Stimulated activated CD8-positive, alpha-beta memory T cell treated with anti-CD3 and anti-CD28 coated beads, Interleukin-7, amount 100 ng/mL, for 24 hours (primary cell): ENCODE measurements at regions not wholly inside any gene's neighbourhood (a gene's known extent, or its start where the extent isn't known, plus 50 kb on each side); places are given as distances from the start of the nearest gene placed in this dataset.
"Not testable (repeated sequence)": the region's sequence is repeated elsewhere in the genome, so short reads cannot be mapped to it uniquely, and the experiment has no call there.

Source experiments
- DNase-seq: peaks from one replicate; pipeline ENCODE4 v3.0.0-alpha.2; 2020; ENCODE audit warnings: low read depth

- DNase-seq, result no peak
Observed at GRCh38 chr5:162990856-162991497, 446.4 kb upstream of the CCNG1 start.

GRCh38 chr5:162995568-162995967 lies 441.8 kb upstream of the CCNG1 start:
- no peak for DNase-seq

DNA sequence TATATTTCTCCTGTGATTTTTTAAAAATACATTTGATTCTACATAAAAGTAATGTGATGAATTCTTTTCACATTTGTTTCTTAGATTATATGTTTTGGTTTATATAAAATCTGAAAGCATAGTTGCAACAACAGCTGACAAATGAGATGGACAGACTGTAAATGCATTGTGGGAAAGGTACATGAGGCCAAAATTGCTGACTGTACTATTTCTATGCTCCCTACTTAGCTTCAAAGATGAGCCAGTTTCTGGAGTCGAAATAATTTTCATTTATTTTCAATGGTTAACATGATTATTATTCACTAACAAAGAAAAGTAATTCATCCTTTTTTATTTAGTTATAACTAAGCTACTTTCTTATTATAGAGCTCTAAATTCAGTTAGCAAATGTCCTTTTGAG lies 441.3 kb upstream of the CCNG1 start:
- no peak for DNase-seq

GRCh38 chr5:163005949-163006348 lies 431.4 kb upstream of the CCNG1 start:
- DNase-seq, result no peak

- DNase-seq, result no peak
Observed at GRCh38 chr5:163022582-163023128, 414.7 kb upstream of the CCNG1 start.

DNA sequence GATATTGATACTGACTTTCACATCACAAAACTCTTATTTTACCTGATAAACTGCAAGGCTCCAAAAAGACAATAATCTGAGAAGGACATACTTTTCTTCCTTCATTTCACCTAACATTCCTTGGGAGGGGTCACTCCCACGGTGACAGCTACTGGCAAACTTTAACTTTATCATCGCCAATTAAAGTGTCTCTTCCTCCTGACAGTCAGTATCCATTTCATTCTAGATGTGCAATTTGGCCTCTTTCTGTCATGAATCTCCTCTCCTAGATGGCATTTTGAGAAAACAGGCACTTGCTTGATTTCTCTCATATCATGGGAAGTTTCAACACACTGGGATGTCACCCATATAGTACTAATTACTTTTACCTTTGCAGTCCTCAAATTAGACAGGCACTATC lies 413.5 kb upstream of the CCNG1 start:
- no peak for DNase-seq

DNA sequence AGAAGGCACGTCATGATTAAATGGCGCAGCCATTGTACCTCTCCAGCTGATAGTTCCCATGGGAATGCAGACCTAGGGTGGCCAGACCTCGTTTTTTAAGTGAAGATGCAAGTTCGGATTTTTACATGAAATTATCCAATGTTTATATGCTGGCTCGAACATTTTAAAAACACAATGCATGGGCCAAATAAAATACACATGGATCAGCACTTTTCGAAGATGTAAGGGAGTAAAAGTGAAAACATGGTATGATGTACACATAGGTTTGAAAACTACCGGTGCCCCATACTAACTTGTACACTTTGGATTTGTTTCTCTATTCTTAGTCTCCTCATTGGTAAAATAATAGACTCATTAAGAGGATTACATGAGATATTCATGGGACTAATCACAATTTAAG lies 412.5 kb upstream of the CCNG1 start:
- DNase-seq, result no peak

DNA sequence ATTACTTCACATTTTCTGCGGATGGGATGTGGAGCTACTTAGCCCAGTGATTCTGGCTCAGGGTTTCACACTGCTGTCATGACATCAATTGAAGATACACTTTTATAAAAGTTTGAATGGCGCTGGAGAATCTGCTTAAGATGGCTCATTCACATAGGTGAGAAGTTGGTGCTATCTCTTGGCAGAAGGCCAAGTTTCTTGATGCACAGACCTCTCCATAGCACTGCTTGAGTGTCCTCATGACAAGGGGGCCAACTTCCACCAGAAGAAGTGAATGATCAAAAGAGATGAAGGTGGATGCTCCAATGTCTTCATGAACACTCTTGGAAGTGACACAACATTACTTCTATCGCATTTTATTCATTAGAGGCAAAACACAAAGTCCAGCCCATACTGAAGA lies 403.7 kb upstream of the CCNG1 start:
- DNase-seq, result no peak

- DNase-seq, result no peak
Observed at GRCh38 chr5:163041254-163041653, 396.1 kb upstream of the CCNG1 start.

- no peak for DNase-seq
Observed at GRCh38 chr5:163079618-163080017, 357.8 kb upstream of the CCNG1 start.

GRCh38 chr5:163089230-163089629 lies 348.2 kb upstream of the CCNG1 start:
- DNase-seq, result no peak

- DNase-seq, result no peak
Observed at GRCh38 chr5:163089926-163090325, 347.5 kb upstream of the CCNG1 start.

DNA sequence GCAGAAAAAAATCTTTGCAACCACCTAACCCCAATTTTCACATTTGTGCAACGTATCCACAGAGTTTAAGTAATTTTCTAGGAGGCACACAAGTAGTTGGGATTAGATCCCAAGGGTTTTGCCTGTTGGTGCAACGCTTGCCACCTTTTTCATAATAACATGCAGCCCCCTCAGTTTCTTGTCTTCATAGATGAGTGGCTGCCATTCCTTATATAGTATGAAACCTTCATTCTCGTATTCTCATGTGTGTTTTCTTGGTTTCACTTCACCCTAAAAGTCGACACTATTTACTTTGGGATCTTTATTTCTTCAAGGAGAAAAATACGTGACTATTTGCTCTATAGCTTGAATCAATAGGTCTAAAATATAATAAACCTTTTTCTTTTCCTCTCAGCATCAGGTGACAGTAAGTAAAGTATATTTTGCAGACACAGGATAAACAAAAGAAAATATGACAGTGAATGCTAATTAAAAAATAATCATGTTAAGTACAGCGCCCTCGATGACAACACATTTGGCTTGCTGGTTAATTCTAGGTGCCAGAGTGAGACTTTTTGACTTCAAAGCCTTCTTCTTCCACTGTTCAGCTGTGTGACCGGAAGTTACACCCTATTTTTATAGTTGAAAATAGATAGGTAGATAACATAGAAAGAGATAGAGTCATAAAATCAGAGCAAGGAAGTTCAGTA lies 342.8 kb upstream of the CCNG1 start:
- no peak for DNase-seq

DNA sequence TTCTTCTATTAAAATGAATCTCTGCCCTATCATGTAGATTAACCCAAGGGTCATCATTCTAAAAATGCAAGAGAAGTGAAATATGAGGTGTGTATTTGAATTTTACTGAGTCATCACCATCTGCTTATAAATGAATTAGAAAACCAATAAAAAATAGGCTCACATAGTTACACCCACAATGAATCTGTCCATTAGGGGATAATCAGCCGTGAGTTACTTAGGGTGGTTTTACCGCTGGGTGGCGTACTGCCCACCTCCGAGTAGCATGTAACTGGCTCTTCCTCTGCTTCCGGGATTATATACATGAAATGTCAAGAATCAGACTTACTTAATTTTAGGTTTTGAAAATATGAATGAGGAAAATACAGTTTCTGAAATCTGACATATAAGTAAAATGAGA lies 332.9 kb upstream of the CCNG1 start:
- no peak for DNase-seq

DNA sequence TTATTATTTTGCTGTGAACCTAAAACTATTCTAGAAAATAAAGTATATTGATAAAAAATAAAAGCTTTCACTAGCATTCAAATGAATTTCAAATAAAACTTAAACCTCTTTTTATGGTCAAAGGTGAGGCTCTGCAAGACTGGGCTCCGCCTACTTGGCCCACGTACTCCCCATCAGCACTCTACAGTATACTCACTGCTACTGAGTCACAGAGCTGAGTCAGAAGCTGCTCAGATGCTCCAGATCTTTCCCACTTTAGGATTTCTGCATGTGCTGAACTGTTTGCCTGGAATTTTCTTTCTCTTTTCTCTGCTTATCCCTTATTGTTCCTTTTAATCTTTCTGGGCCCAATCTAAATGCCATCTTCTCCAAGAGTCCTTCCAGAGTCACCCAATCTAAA lies 331.9 kb upstream of the CCNG1 start:
- no peak for DNase-seq

GRCh38 chr5:163106098-163106497 lies 331.3 kb upstream of the CCNG1 start:
- DNase-seq, result no peak

GRCh38 chr5:163108351-163108750 lies 329.0 kb upstream of the CCNG1 start:
- DNase-seq, result no peak

GRCh38 chr5:163115011-163115410 lies 322.4 kb upstream of the CCNG1 start:
- DNase-seq, result no peak

- DNase-seq, result not testable (repeated sequence)
Observed at GRCh38 chr5:163116618-163117017, 320.8 kb upstream of the CCNG1 start.

- no peak for DNase-seq
Observed at GRCh38 chr5:163134061-163134460, 303.3 kb upstream of the CCNG1 start.

DNA sequence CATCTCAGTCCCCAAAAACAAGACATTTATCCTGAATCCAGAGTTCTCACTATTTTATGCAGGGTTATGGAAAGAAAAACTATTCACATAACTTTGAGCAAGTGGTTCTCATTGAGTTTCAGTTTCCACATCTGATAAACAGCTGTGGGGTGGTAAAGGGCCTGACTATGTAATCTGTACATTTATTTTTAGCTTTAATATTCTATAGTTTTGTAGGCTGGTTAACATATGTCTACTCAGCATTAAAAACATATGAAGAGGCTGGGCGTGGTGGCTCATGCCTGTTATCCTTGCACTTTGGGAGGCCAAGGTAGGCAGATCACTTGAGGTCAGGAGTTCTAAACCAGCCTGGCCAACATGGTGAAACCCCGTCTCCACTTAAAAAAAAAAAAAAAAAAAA lies 301.5 kb upstream of the CCNG1 start:
- no peak for DNase-seq

- no peak for DNase-seq
Observed at GRCh38 chr5:163161512-163161911, 275.9 kb upstream of the CCNG1 start.

DNA sequence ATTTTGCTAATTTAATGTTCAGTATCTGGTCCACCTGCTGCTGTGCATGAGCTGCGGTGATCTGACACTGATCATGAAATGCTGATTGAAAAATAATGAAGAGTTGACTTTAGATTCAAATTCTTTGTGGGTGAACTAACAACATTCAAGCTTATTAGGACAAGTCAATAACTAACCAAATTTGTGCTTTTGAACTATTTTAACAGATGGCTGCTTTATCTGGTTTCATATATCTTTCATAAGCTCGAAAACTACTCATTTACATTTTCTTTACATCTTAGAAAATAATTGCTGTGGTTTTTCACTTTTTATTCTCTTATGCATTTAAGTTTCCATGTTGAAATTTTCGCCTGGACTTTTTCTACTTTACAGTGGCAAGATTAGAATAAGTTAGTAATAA lies 274.8 kb upstream of the CCNG1 start:
- DNase-seq, result no peak

- no peak for DNase-seq
Observed at GRCh38 chr5:163163858-163164257, 273.5 kb upstream of the CCNG1 start.
